NCI-H82 (cell line): ENCODE measurements at regions not wholly inside any gene's neighbourhood (a gene's known extent, or its start where the extent isn't known, plus 50 kb on each side); places are given as distances from the start of the nearest gene placed in this dataset.

Experiments
- DNase-seq: peaks from one replicate; lab custom pipeline; 2025; lab: John Stamatoyannopoulos, UW

DNA sequence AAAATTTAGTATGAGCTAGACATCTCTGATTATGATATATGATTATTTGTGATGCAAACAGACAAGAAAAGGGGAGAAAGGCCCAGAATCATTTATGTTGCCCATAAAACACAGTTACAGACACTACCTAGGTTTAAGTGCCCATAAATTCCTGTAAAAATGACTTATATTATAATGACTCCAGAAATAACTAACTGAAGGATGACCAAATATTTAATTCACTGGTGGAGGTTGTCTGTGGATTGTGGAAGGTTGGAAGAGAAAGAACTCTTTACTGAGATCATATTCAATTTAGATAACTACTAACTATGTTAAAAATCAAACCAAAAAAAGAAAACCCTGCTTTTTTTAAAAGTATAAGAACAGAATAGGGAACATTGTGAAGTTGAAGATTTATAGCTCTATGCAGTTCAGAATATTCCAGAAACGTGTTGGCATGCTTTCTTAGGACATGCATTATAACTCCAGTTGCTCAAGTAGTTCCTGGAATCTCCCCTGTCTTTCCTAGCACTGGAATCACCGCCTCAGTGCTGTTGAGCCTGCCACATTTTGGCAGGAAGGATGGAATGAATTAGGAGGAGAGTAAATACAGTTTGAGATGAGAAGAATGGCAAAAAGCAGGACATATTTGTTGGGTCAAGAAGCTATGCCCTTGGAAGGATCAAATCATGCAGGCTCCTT is 72.0 kb upstream of the PAPPA start:
- DNase-seq = no peak

DNA sequence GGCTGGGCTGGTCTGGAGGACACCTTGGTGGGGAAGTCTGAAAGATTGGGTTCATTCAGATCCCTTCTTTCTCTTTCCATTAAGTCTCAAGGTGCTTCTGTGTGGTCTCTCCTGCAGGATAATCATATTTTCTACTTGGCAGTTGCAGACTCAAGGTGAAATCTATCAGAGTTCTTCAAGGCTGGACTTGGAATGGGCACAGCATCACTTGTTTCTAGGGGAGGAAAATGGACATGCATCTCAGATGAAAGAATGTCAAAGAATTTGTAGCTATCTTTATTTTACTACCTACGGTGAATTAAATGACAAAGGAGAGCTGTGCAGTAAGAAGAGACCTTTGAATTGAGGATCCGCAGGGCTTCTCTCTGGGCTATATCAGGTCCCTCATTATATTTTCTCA is 69.8 kb upstream of the PAPPA start:
- no peak for DNase-seq

DNA sequence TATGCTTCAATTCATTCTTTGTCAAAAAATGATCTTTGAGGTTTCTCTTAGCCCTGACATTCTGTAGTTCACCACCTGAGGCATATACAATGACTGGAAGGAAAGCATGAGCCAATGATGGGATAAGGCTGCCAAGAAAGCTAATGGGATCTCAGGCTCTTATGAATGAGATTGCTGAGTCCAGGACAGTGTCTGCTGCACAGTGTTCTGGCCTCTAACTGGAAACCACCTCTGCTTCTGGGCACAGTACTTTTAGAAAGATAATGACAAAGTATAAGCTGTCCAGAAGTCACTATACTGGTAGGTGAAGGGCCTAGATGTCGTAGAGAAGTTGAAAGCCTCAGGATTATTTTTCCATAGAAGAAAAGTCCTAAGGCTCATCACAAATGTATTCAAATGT is 69.1 kb upstream of the PAPPA start:
- DNase-seq = peak; percentile 1

DNA sequence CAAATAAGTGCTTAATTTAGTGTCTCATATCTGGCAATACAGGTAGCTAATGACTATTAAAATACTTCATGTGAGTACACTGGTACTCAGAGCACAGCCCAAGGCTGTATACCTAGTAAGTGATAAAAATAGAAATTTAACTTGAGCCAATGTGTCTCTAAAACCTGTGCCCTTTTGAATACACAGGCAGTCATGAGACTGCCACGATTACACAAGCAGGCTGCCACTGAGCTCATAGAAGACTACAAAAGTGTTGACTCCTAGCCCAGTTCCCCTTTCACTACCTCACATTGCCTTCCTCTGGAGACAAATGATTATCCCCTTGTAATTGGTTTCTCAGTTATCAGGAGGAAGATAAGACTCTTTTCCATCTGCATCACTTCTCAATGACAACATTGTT is 66.3 kb upstream of the PAPPA start:
- peak; percentile 35 for DNase-seq

DNA sequence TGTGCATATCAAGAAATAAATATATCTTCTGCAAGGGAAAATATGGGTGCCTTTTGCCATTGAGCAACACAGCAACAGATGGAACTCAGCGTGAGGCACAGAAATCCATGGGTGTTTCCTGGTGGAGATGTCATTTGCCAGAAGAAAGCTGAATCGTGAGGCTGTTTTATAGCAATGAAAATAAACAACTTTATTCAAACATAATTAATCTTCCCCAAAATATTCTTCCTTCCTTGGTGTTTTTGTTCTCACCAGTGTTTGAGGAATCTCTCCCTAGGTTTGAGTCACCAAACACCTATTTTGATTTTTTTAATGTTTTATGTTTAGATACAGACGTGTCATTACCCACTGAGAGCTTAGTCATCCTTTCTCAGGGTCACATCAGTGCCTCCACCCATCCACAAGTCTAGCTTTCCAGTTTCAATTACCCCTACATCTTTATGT is 65.8 kb upstream of the PAPPA start:
- DNase-seq = peak; percentile 17

DNA sequence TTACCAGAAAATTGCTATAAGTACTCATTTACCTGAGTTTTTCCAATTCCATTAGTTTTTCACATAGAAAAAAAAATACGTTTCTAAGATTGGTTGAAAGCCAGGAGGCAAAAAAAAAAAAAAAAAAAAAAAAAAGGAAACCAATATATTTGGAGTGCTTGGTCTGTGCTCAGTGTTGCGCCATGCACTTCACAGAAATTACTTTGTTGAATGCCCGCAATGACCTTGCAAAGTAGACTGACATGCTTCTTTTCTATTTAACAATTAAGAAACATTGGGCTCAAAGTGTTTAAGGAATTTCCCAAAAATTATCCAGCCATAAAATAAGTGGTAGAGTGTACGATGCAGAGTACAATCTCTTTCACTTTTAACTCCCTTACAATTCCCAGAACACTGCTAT is 65.2 kb upstream of the PAPPA start:
- no peak for DNase-seq

DNA sequence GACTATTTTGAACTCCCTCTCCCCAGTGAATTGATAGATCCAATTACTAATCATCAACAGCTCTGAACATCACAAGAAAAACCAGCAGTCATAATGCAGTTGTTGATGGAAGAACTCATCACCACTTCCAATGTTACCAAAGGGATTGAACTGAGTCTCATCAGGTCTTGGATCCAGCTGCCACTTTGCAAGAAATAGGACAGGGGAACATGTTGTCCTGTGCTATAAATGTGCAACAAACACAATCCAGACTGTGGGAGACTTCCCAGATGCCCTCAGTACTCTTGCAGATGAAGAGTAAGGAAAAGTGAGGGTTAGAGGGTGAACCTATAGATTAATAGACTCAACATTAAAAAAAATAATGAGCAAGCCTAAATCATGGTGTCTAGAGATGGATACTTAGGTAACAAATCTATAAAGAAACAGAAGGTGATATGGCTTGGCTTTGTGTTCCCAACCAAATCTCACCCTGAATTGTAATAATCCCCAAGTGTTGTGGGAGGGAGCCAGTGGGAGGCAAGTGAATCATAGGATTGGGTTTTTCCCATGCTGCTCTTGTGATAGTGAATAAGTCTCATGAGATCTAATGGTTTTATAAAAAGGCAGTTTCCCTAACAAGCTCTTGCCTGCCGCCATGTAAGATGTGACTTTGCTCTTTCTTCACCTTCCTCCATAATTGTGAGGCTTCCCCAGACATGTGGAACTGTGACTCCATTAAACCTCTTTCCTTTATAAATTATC is 63.4 kb upstream of the PAPPA start:
- no peak for DNase-seq

DNA sequence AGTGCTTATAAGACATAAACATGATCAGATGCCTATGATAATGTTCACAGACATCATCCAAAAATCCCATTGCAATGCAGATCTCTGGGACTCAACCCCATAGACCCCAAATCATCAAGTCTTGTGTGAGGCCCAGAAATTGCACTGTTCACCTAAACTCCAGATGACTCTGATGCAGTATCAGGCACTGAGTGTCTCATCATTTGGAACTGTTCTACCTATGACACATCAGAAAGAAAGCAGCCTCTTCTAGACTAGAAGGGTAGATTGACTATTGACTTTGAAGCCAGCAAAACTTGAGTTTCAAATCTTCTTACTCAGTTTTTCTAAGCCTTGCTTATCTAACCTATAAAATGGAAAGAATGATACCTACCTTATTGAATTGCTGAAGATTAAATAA is 58.7 kb upstream of the PAPPA start:
- no peak for DNase-seq

DNA sequence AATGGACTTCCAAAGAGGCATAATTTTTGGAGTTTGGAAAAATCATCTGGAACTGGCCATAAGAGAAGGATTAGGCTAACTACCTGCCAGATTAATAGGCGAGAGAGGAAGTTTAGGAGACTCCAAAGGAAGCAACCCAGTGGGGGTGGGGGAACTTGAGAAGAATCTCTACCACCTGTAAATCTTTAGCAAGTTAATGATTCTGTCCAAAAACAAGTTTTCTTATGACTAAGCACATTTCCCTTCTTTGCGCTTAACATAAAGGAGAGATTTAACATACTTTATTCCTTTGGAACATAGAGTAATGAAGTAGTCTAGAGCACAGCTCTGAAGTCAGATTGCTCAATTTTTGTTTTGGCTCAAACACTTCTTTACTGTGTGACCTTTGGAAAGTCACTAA is 58.2 kb upstream of the PAPPA start:
- DNase-seq = no peak

DNA sequence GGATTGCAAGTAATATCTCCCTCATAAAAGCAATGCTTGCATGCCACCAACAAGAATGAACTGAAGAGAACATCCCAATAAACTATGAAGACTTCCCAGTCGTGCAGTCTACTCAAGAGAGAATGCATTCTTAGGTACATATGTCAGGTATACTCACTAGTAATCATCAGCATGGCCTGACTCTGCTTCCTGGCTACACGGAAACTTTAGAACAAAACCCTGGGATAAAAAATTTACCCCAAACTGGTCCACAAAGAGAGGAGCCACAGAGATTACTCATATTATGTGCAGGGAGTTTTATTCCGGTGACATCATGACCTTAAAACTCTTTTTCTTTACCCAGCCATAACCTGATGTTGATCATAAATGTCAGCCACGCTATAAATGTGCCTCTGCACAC is 57.5 kb upstream of the PAPPA start:
- no peak for DNase-seq

DNA sequence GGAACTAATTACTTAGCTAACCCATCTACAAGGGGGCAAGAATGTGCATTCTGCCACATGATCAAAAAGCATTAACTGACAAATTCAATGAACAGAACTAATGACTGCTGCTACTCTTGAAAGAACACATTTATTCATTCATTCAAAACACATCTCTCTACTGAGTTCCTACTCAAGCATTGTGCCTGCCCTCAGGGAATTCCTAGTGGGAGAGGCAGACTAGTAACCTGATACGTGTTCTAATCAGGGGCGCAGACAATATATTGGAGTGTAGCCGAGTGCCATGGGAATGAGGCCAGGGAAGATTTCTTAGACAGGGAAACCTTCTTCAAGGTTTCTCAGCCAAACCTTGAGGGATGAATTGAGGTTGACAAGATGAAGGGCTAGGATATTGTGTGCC is 56.7 kb upstream of the PAPPA start:
- peak; percentile 11 for DNase-seq

DNA sequence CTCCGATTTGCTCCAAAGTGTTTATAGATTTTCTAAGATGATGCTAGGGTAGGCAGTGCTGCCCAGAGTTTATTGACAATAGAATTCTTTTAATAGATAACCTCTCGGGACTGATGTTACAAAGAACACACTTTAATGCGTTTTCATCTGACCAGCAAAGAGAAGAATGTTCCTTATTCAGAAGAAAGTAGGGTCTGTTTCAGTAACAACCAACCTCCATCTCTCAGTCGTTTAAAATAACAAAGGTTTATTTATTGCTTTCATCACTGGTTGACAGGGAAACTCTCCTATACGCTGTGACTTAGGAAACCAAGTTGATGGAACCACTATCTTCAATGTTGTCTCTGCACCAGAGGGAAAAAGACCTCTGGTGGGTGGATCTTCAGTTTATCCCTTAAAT is 55.1 kb upstream of the PAPPA start:
- no peak for DNase-seq

DNA sequence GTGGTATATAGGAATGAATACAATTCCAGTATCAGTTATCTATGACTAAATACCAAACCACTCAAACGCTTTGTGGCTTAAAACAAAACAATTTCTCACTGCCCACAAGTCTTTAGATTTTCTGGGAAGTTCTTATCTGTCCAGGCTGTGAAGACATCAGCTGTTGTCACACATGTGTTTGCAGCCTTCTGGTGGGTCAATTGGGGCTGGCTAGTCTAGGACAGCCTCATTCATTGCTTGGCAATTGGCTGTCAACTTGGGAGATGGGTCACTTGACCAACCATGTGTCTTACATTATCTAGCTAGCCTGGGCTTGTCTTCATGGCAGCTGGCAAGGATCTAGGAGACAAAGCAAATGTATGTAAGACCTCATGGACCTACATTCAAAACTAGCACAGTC is 53.8 kb upstream of the PAPPA start:
- no peak for DNase-seq

DNA sequence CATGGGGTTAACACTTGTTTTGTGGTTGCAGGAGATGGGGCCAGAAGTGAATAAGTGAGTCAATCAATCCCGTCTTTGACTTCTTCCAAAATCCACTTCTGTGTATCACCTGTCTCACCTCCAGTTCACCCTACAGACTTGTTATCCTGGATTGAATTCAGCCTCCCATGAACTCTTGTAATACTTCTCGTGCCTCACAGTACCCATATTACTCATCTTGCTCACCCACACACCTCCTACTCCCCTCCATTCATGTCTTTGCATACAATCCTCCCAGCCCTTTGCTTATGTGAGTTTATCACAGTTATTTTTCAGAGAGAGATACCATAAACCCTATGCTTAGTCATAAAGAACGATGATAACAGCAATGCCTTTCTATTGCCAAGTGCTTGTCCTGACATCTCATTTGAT is 52.9 kb upstream of the PAPPA start:
- no peak for DNase-seq

DNA sequence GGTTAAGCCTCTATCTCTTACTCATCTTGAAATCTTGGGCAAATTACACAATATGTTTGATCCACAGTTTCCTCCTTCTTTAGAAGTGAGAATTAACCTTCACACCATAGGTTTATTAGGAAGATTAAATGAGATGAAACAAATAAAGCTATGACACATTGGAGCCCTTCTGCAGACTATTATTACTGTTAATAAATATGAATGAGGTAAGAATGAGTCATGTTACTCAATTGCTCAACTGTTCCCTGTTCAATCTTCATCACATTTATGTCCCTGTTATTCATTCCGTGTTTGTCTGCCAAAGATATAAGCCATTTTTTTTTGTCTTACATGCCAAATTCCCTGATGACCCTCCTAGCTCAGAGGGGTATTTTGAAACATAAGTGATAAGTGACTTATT is 52.1 kb upstream of the PAPPA start:
- no peak for DNase-seq

DNA sequence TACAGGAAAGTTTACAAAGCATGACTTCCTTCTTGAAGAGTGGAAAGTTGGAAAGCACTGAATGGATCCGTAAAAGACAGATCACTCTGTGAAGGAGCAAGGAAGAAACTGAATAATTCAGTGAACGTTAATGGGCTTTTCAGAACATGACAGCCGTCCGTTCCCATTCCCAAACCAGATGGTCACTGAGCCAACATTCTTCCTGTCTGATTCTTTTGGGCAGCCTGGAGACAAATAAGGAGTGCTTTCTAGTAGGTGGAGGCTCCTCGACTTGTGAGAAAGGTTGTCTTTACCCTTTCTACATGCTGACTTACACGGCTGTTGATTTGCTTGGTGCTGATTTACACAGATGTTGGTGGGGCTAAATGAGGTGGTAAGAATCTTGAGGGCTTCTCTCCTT is 51.0 kb upstream of the PAPPA start:
- DNase-seq = no peak
